H1 (cell line): ENCODE measurements at regions not wholly inside any gene's neighbourhood (a gene's known extent, or its start where the extent isn't known, plus 50 kb on each side); places are given as distances from the start of the nearest gene placed in this dataset.

Experiments used
- CTCF ChIA-PET: fragments of 300-600 bp; sonication (Branson Sonifier 250); formaldehyde crosslinking; loops from one replicate; lab custom pipeline; 2021; ENCODE audit not compliant: partially characterized antibody; lab: Charles Lee
- POLR2A ChIA-PET: fragments of 300-600 bp; sonication (Branson Sonifier 250); formaldehyde crosslinking; loops from one replicate; lab custom pipeline; 2021; ENCODE audit warnings: inconsistent platforms; ENCODE audit not compliant: partially characterized antibody; lab: Charles Lee
- DNase-seq, 2 experiments: peaks; one replicate each; pipeline versions ENCODE4 v3.0.0 to v3.0.0-alpha.2; 2010 to 2022; ENCODE audit warnings: low spot score in 2 of 2, low read depth in 1 of 2, mixed read lengths in 1 of 2
- FAIRE-seq: peaks from 2 replicates; lab custom pipeline; 2011; peaks lifted over from hg19 to GRCh38; lab: Jason Lieb, UNC
- H2AFZ ChIP-seq: 2 replicates; pipeline ENCODE4 v1.8.1; 2012; ENCODE audit warnings: low read length, inconsistent platforms
- H2AK5ac ChIP-seq: 2 replicates; pipeline ENCODE4 v1.6.1; 2013; ENCODE audit warnings: low read depth, low read length
- H2BK120ac ChIP-seq: replicated peaks from 2 replicates; pipeline ENCODE3; 2013; ENCODE audit warnings: low read depth, low read length, inconsistent platforms
- H2BK12ac ChIP-seq: 2 replicates; pipeline ENCODE4 v1.6.1; 2013; ENCODE audit warnings: low read depth, low read length
- H2BK15ac ChIP-seq: 2 replicates; pipeline ENCODE4 v1.6.1; 2013; ENCODE audit warnings: low read length
- H2BK20ac ChIP-seq: 2 replicates; pipeline ENCODE4 v1.6.1; 2013; ENCODE audit warnings: low read length
- H2BK5ac ChIP-seq: 2 replicates; pipeline ENCODE4 v1.6.1; 2013; ENCODE audit warnings: low read depth, low read length
- H3K14ac ChIP-seq: 2 replicates; pipeline ENCODE4 v1.6.1; 2013; ENCODE audit warnings: inconsistent platforms; ENCODE audit not compliant: insufficient read length
- H3K18ac ChIP-seq: 2 replicates; pipeline ENCODE4 v1.6.1; 2013; ENCODE audit warnings: low read length; ENCODE audit errors: extremely low read depth
- H3K23ac ChIP-seq: 2 replicates; pipeline ENCODE4 v1.6.1; 2013; ENCODE audit warnings: inconsistent platforms; ENCODE audit not compliant: insufficient read length
- H3K23me2 ChIP-seq: 2 replicates; pipeline ENCODE4 v1.6.1; 2013; ENCODE audit warnings: low read depth, low read length
- H3K27ac ChIP-seq: 2 replicates; pipeline ENCODE4 v1.6.1; 2011; ENCODE audit warnings: low read depth, low read length, inconsistent platforms
- H3K27me3 ChIP-seq, 4 experiments: replicated peaks in 1 of 4; 1 replicate in 1 of 4; 2 replicates in 3 of 4; pipeline versions ENCODE4 v1.6.1 to v1.8.1; 2011 to 2013; ENCODE audit warnings: low read length in 3 of 4, mild to moderate bottlenecking in 3 of 4, inconsistent platforms in 2 of 4, mixed read lengths in 2 of 4, moderate library complexity in 1 of 4; ENCODE audit not compliant: control insufficient read depth in 3 of 4, insufficient read depth in 3 of 4; ENCODE audit errors: extremely low read depth in 1 of 4
- H3K36me3 ChIP-seq, 4 experiments: 2 replicates each; pipeline versions ENCODE4 v1.6.1 to v1.8.1; 2011 to 2013; ENCODE audit warnings: mild to moderate bottlenecking in 4 of 4, low read length in 3 of 4, moderate library complexity in 2 of 4, control low read depth in 1 of 4, inconsistent platforms in 1 of 4; ENCODE audit not compliant: insufficient read depth in 4 of 4, control insufficient read depth in 2 of 4
- H3K4ac ChIP-seq: replicated peaks from 2 replicates; pipeline ENCODE3; 2013; ENCODE audit warnings: low read length, low read depth, mixed read lengths, inconsistent platforms; ENCODE audit not compliant: insufficient read length
- H3K4me1 ChIP-seq, 4 experiments: replicated peaks in 1 of 4; 1 replicate in 1 of 4; 2 replicates in 3 of 4; pipeline versions ENCODE4 v1.6.1 to v1.8.1; 2011 to 2013; ENCODE audit warnings: low read length in 3 of 4, inconsistent platforms in 2 of 4, mixed read lengths in 1 of 4; ENCODE audit not compliant: insufficient read depth in 4 of 4, control insufficient read depth in 3 of 4
- H3K4me2 ChIP-seq, 2 experiments: 2 replicates each; pipeline versions ENCODE4 v1.6.1 to v1.8.1; 2011 to 2013; ENCODE audit warnings: low read depth in 2 of 2, low read length in 2 of 2, control low read depth in 1 of 2, inconsistent platforms in 1 of 2, mild to moderate bottlenecking in 1 of 2; ENCODE audit not compliant: insufficient read depth in 1 of 2
- H3K4me3 ChIP-seq, 4 experiments: fragments of 200-600, 300-600 bp in 1 of 4; sonication (generic), shearing (Covaris generic), sonication (Bioruptor Twin) in 1 of 4; 2 replicates each; pipeline versions ENCODE4 v1.5.1 to v1.8.1; 2011 to 2016; ENCODE audit warnings: low read length in 4 of 4, low read depth in 3 of 4, control low read depth in 2 of 4, inconsistent platforms in 2 of 4, mild to moderate bottlenecking in 2 of 4, mixed read lengths in 1 of 4, moderate library complexity in 1 of 4; ENCODE audit not compliant: insufficient read depth in 2 of 4; ENCODE audit errors: extremely low read depth in 1 of 4
- H3K56ac ChIP-seq: replicated peaks from 2 replicates; pipeline ENCODE3; 2013; ENCODE audit warnings: low read depth, mild to moderate bottlenecking, mixed read lengths, low read length, inconsistent platforms; ENCODE audit not compliant: insufficient read length
- H3K79me1 ChIP-seq: 2 replicates; pipeline ENCODE4 v1.6.1; 2013; ENCODE audit warnings: low read depth, low read length, control low read depth
- H3K79me2 ChIP-seq, 2 experiments: 2 replicates each; pipeline versions ENCODE4 v1.6.1 to v1.8.1; 2012 to 2013; ENCODE audit warnings: low read length in 2 of 2, mild to moderate bottlenecking in 2 of 2, inconsistent platforms in 1 of 2; ENCODE audit not compliant: insufficient read depth in 2 of 2, control insufficient read depth in 1 of 2
- H3K9ac ChIP-seq, 4 experiments: replicated peaks in 1 of 4; 1 replicate in 1 of 4; 2 replicates in 3 of 4; pipeline versions ENCODE4 v1.6.1 to v1.8.1; 2011 to 2013; ENCODE audit warnings: low read depth in 3 of 4, low read length in 3 of 4, control low read depth in 2 of 4, mild to moderate bottlenecking in 2 of 4, moderate library complexity in 2 of 4, inconsistent platforms in 1 of 4; ENCODE audit errors: extremely low read depth in 1 of 4
- H3K9me3 ChIP-seq, 2 experiments: 2 replicates each; pipeline versions ENCODE4 v1.6.1 to v1.8.1; 2012 to 2013; ENCODE audit warnings: mild to moderate bottlenecking in 2 of 2, moderate library complexity in 2 of 2, control low read depth in 1 of 2, inconsistent platforms in 1 of 2, low read depth in 1 of 2, low read length in 1 of 2, mixed read lengths in 1 of 2; ENCODE audit not compliant: insufficient read depth in 2 of 2
- H4K20me1 ChIP-seq, 2 experiments: replicated peaks in 1 of 2; 2 replicates each; pipeline versions ENCODE3 to v1.8.1; 2011 to 2013; ENCODE audit warnings: inconsistent platforms in 2 of 2, low read length in 2 of 2, mild to moderate bottlenecking in 1 of 2; ENCODE audit not compliant: insufficient read depth in 2 of 2, control insufficient read depth in 1 of 2
- H4K5ac ChIP-seq: 2 replicates; pipeline ENCODE4 v1.6.1; 2013; ENCODE audit warnings: low read length, low read depth, mixed read lengths, inconsistent platforms; ENCODE audit not compliant: insufficient read length
- H4K8ac ChIP-seq: 2 replicates; pipeline ENCODE4 v1.8.0; 2013; ENCODE audit warnings: mild to moderate bottlenecking, moderate library complexity, low read length, inconsistent platforms; ENCODE audit not compliant: insufficient read depth; ENCODE audit errors: extremely low read depth
- H4K91ac ChIP-seq: replicated peaks from 2 replicates; pipeline ENCODE3; 2013; ENCODE audit warnings: low read length, mixed read lengths, inconsistent platforms; ENCODE audit not compliant: insufficient read length
- BACH1 ChIP-seq: IDR thresholded peaks from 2 replicates; pipeline ENCODE4 v1.6.1; 2012; ENCODE audit warnings: low read length, improper control_type of control experiment
- CTBP2 ChIP-seq: IDR thresholded peaks from 2 replicates; pipeline ENCODE4 v1.7.0; 2011; ENCODE audit warnings: borderline replicate concordance, mild to moderate bottlenecking, moderate library complexity, mixed read lengths, low read length; ENCODE audit not compliant: insufficient read depth, insufficient read length
- EZH2 ChIP-seq: fragments of 200-600 bp; sonication (generic); IDR thresholded peaks from 2 replicates; pipeline ENCODE4 v1.7.1; 2012; ENCODE audit warnings: low read depth, mild to moderate bottlenecking, moderate library complexity, low read length, inconsistent platforms; ENCODE audit not compliant: severe bottlenecking
- GTF2F1 ChIP-seq: IDR thresholded peaks from 2 replicates; pipeline ENCODE4 v1.6.1; 2012; ENCODE audit warnings: low read depth, low read length, improper control_type of control experiment, borderline replicate concordance
- JUND ChIP-seq: IDR thresholded peaks from 2 replicates; pipeline ENCODE4 v1.6.1; 2011; ENCODE audit warnings: mild to moderate bottlenecking, improper control_type of control experiment, low read length
- KDM1A ChIP-seq: fragments of 200-600, 300-600 bp; sonication (generic); IDR thresholded peaks from 2 replicates; pipeline ENCODE4 v1.7.1; 2016; ENCODE audit warnings: mild to moderate bottlenecking, low read length, borderline replicate concordance
- KDM5A ChIP-seq: fragments of 200-600 bp; IDR thresholded peaks from 2 replicates; pipeline ENCODE4 v1.7.1; 2012; ENCODE audit warnings: mild to moderate bottlenecking, low read length, inconsistent platforms, mixed read lengths
- POU5F1 ChIP-seq: IDR thresholded peaks from 2 replicates; pipeline ENCODE4 v1.6.1; 2011; ENCODE audit warnings: low read depth, mild to moderate bottlenecking, low read length, moderate library complexity
- RAD21 ChIP-seq, 2 experiments: IDR thresholded peaks in 1 of 2; conservative IDR thresholded peaks in 1 of 2; 2 replicates each; pipeline ENCODE4 v1.6.1; 2011; ENCODE audit warnings: low read depth in 2 of 2, low read length in 2 of 2, improper control_type of control experiment in 1 of 2, inconsistent platforms in 1 of 2, mild to moderate bottlenecking in 1 of 2, moderate library complexity in 1 of 2
- RBBP5 ChIP-seq: IDR thresholded peaks from 2 replicates; pipeline ENCODE4 v1.7.1; 2012; ENCODE audit warnings: low read depth, mild to moderate bottlenecking, inconsistent platforms, low read length, moderate library complexity, borderline replicate concordance
- RXRA ChIP-seq: IDR thresholded peaks from 2 replicates; pipeline ENCODE4 v1.6.1; 2011; ENCODE audit warnings: low read depth, mild to moderate bottlenecking, low read length, moderate library complexity; ENCODE audit not compliant: insufficient read depth
- TEAD4 ChIP-seq: IDR thresholded peaks from 2 replicates; pipeline ENCODE4 v1.6.1; 2012; ENCODE audit warnings: low read depth, low read length, inconsistent platforms, mixed read lengths
- YY1 ChIP-seq: IDR thresholded peaks from 2 replicates; pipeline ENCODE4 v1.6.1; 2011; ENCODE audit warnings: low read depth, mild to moderate bottlenecking, low read length
- WGBS, 2 experiments: shearing (Covaris generic) in 1 of 2; methylation state at CpG; one replicate each; pipeline versions ENCODE4 v1.1.6 to v1.1.7; 2013 to 2015; ENCODE audit warnings: low lambda C conversion rate in 2 of 2, mixed read lengths in 2 of 2, inconsistent platforms in 1 of 2, low coverage in 1 of 2, missing lambda C conversion rate in 1 of 2; ENCODE audit not compliant: insufficient replicate concordance in 2 of 2, insufficient coverage in 1 of 2, insufficient read length in 1 of 2; ENCODE audit errors: extremely low coverage in 1 of 2, missing lambda C conversion rate in 1 of 2; 5-methylcytosine and 5-hydroxymethylcytosine counted together

- Histone ChIP-seq H3K4ac (no peak overlapping the region), H3K79me1 (no peaks in the 10 kb centered on the region), H3K9ac (no peak overlapping the region), H4K91ac (no peak overlapping the region), H2AFZ (no peak overlapping the region), H2BK5ac (no peak overlapping the region), H4K8ac (no peak overlapping the region), H2BK12ac (no peak overlapping the region), H3K56ac (no peak overlapping the region), H3K4me3 (no peak overlapping the region), H3K4me2 (no peak overlapping the region), H2BK15ac (no peak overlapping the region), H2BK120ac (no peak overlapping the region), H3K27ac (no peak overlapping the region), H3K23ac (no peak overlapping the region), H4K5ac (no peak overlapping the region), H3K9me3 (no peaks in the 10 kb centered on the region), H3K14ac (no peak overlapping the region), H3K23me2 (no peaks in the 10 kb centered on the region), H3K4me1 (peaks cover 0 to 2% (median 1%) of the 10 kb centered on the region in 4 experiments; a peak in 1 of 7 replicates), H2BK20ac (no peak overlapping the region), H3K27me3 (no peaks in the 10 kb centered on the region), H4K20me1 (no peaks in the 10 kb centered on the region), H3K36me3 (no peaks in the 10 kb centered on the region), H3K18ac (no peak overlapping the region), H2AK5ac (no peak overlapping the region), H3K79me2 (no peaks in the 10 kb centered on the region)
- no peak for FAIRE-seq
- no peak for DNase-seq
- 67% methylated on average over 1 of the region's 1 CpG; no CpG with 5 or more reads in 1 of the 2 experiments for WGBS, 2 experiments
- POLR2A ChIA-PET: no interaction called here
- TF ChIP-seq RBBP5 (no peak), RAD21 (IDR thresholded peaks at IDR 0.05 in 1 of 2, conservative IDR thresholded peaks at IDR 0.05 in 1 of 2; ENCODE audit: low read depth in 2 of 2, low read length in 2 of 2) (no peak), EZH2 (no peak), JUND (no peak), KDM5A (no peak), POU5F1 (no peak), YY1 (no peak), KDM1A (no peak), RXRA (no peak), CTBP2 (no peak), BACH1 (no peak), GTF2F1 (no peak), TEAD4 (no peak)
- CTCF ChIA-PET: interaction anchor here (0.8 to 1.5 kb wide), 4 partner anchors 15 to 176 kb away, joined by 3 to 6 read pairs (median 5); no protein-coding TSS in a partner anchor
These were observed 210.1 kb upstream of the PELI2 start for GRCh38 chr14:55908106-55908505.
